ENCODE measurements at regions not wholly inside any gene's neighbourhood (a gene's known extent, or its start where the extent isn't known, plus 50 kb on each side); places are given as distances from the start of the nearest gene placed in this dataset.

- no peak for TF ChIP-seq ELK1 (IDR thresholded peaks at IDR 0.05; ENCODE audit: low read depth, low read length)
- no peak for TF ChIP-seq POLR2A (IDR thresholded peaks at IDR 0.05; ENCODE audit: low read length)
- no peak for TF ChIP-seq BHLHE40 (IDR thresholded peaks at IDR 0.05; ENCODE audit: low read depth, low read length)
- no peak for TF ChIP-seq CTCF (IDR thresholded peaks at IDR 0.05)
- no peak for TF ChIP-seq HDAC2 (IDR thresholded peaks at IDR 0.05)
- TF ChIP-seq ZSCAN20 (CRISPR knock-in tag; IDR thresholded peaks at IDR 0.05), result no peak
- no peak for TF ChIP-seq USF2 (IDR thresholded peaks at IDR 0.05)
- TF ChIP-seq CBX8 (IDR thresholded peaks at IDR 0.05), result no peak
- no peak for TF ChIP-seq EHMT2 (IDR thresholded peaks at IDR 0.05; ENCODE audit: low read depth)
These were observed 60.1 kb downstream of the KCNF1 start for GRCh38 chr2:10971888-10972260.

All from A549 (cell line).